ENCODE measurements at regions not wholly inside any gene's neighbourhood (a gene's known extent, or its start where the extent isn't known, plus 50 kb on each side); places are given as distances from the start of the nearest gene placed in this dataset.

- TF ChIP-seq POLR2A (IDR thresholded peaks at IDR 0.05) (no peak), CTCF (IDR thresholded peaks at IDR 0.05) (no peak)
Measured at GRCh38 chr16:79668502-79668901, 68.0 kb upstream of the MAF start.

Measured in right lobe of liver (tissue), 4 donors.